Stimulated activated CD4-positive, alpha-beta T cell treated with anti-CD3 and anti-CD28 coated beads, Interleukin-4, amount 100 ng/mL, for 1 hour (primary cell): ENCODE measurements at regions not wholly inside any gene's neighbourhood (a gene's known extent, or its start where the extent isn't known, plus 50 kb on each side); places are given as distances from the start of the nearest gene placed in this dataset.

ENCODE experiments used
- DNase-seq: peaks from one replicate; pipeline ENCODE4 v3.0.0-alpha.2; 2020

GRCh38 chr16:61313931-61314330 is 722.3 kb downstream of the CDH8 start:
- DNase-seq = no peak

- DNase-seq = no peak
These were observed 726.9 kb downstream of the CDH8 start for GRCh38 chr16:61309386-61309785.

GRCh38 chr16:61306204-61306603 is 730.0 kb downstream of the CDH8 start:
- no peak for DNase-seq

- DNase-seq = no peak
These were observed 739.4 kb downstream of the CDH8 start for GRCh38 chr16:61296814-61297213.

- no peak for DNase-seq
These were observed 739.9 kb downstream of the CDH8 start for GRCh38 chr16:61296305-61296704.

- no peak for DNase-seq
These were observed 740.9 kb downstream of the CDH8 start for GRCh38 chr16:61295311-61295710.

GRCh38 chr16:61289141-61289540 is 747.1 kb downstream of the CDH8 start:
- no peak for DNase-seq

- DNase-seq = no peak
These were observed 758.4 kb downstream of the CDH8 start for GRCh38 chr16:61277849-61278248.

GRCh38 chr16:61274211-61274610 is 762.0 kb downstream of the CDH8 start:
- DNase-seq = no peak

GRCh38 chr16:61270726-61271125 is 765.5 kb downstream of the CDH8 start:
- no peak for DNase-seq

GRCh38 chr16:61263400-61263799 is 772.8 kb downstream of the CDH8 start:
- DNase-seq = no peak

GRCh38 chr16:61261315-61261714 is 774.9 kb downstream of the CDH8 start:
- DNase-seq = no peak

GRCh38 chr16:61246592-61246991 is 789.6 kb downstream of the CDH8 start:
- DNase-seq = no peak

GRCh38 chr16:61243954-61244353 is 792.3 kb downstream of the CDH8 start:
- DNase-seq = no peak

GRCh38 chr16:61237884-61238485 is 798.3 kb downstream of the CDH8 start:
- DNase-seq = no peak

- DNase-seq = no peak
These were observed 802.5 kb downstream of the CDH8 start for GRCh38 chr16:61233713-61234112.

- DNase-seq = no peak
These were observed 807.9 kb downstream of the CDH8 start for GRCh38 chr16:61228371-61228770.

- no peak for DNase-seq
These were observed 820.6 kb downstream of the CDH8 start for GRCh38 chr16:61215605-61216004.

- DNase-seq = no peak
These were observed 821.5 kb downstream of the CDH8 start for GRCh38 chr16:61214780-61215179.

GRCh38 chr16:61210076-61210475 is 826.2 kb downstream of the CDH8 start:
- DNase-seq = no peak

- no peak for DNase-seq
These were observed 841.2 kb downstream of the CDH8 start for GRCh38 chr16:61195006-61195405.

GRCh38 chr16:61194573-61194972 is 841.7 kb downstream of the CDH8 start:
- no peak for DNase-seq

- DNase-seq = no peak
These were observed 853.8 kb downstream of the CDH8 start for GRCh38 chr16:61182391-61182790.

- no peak for DNase-seq
These were observed 854.3 kb downstream of the CDH8 start for GRCh38 chr16:61181982-61182381.

- DNase-seq = no peak
These were observed 856.7 kb downstream of the CDH8 start for GRCh38 chr16:61179561-61179960.

- DNase-seq = no peak
These were observed 870.4 kb downstream of the CDH8 start for GRCh38 chr16:61165797-61166196.
